Right lung (tissue), 2 donors: ENCODE measurements at regions not wholly inside any gene's neighbourhood (a gene's known extent, or its start where the extent isn't known, plus 50 kb on each side); places are given as distances from the start of the nearest gene placed in this dataset.

Experiments used
- DNase-seq, 2 donors: peaks; one replicate each; pipeline ENCODE4 v3.0.0-alpha.2; 2013

- DNase-seq = no peak
Observed at GRCh38 chr2:45068571-45069140, 59.4 kb upstream of the SIX2 start.

GRCh38 chr2:45067859-45068570 lies 58.8 kb upstream of the SIX2 start:
- peak; percentile 26 to 36 for DNase-seq
